ENCODE measurements at regions not wholly inside any gene's neighbourhood (a gene's known extent, or its start where the extent isn't known, plus 50 kb on each side); places are given as distances from the start of the nearest gene placed in this dataset.

GRCh38 chr2:221808488-221808887, 236.4 kb upstream of the EPHA4 start:
- no peak overlapping the region for H3K4me3 ChIP-seq
- H3K4me1 ChIP-seq (replicated peaks in 1 of 2; ENCODE audit: control insufficient read depth in 2 of 2, insufficient read depth in 2 of 2, low read length in 2 of 2), result no peaks in the 10 kb centered on the region
- 0% methylated on average over 1 of the region's 1 CpG for WGBS (ENCODE audit: insufficient coverage, low coverage, missing lambda C conversion rate)
- TF ChIP-seq CEBPG (CRISPR knock-in tag; IDR thresholded peaks at IDR 0.05) (no peak), CEBPG (tag; conservative IDR thresholded peaks at IDR 0.05 in 1 of 2, IDR thresholded peaks at IDR 0.05 in 1 of 2) (0 out of 4 replicates have a peak, but pooled peaks of 1 of the 2 experiments have one; percentile 21), NCOA1 (IDR thresholded peaks at IDR 0.05; ENCODE audit: low read depth) (no peak)
- H3K9me3 ChIP-seq (replicated peaks; ENCODE audit: control insufficient read depth, insufficient read depth, low read depth, low read length), result no peaks in the 10 kb centered on the region
- ChIA-PET CTCF (ENCODE audit: low intra/inter-chr PET ratio) (no interaction called here), POLR2A (no interaction called here)
- ATAC-seq (no peak), FAIRE-seq (no peak), DNase-seq (ENCODE audit: extremely low read depth in 1 of 4, low spot score in 3 of 4) (no peak)
- H4K20me1 ChIP-seq (replicated peaks; ENCODE audit: control insufficient read depth, insufficient read depth, low read length), result no peaks in the 10 kb centered on the region
- H3K9me1 ChIP-seq (ENCODE audit: control insufficient read depth, insufficient read depth, low read length), result no peaks in the 10 kb centered on the region
- no peak overlapping the region for H2AFZ ChIP-seq (ENCODE audit: low read depth, low read length)
- in situ Hi-C loops (cut with MboI) (no loop called here), intact Hi-C loops (cut with micrococcal nuclease) (no loop called here)
- H3K27me3 ChIP-seq (ENCODE audit: control insufficient read depth in 2 of 2, insufficient read depth in 2 of 2, low read length in 2 of 2), result no peaks in the 10 kb centered on the region
- no peaks in the 10 kb centered on the region for H3K79me2 ChIP-seq (ENCODE audit: control insufficient read depth, insufficient read depth, low read length)
- no peak overlapping the region for H3K4me2 ChIP-seq (ENCODE audit: insufficient read depth, low read length)
- H3K27ac ChIP-seq (ENCODE audit: extremely low read depth, low read depth, low read length), result no peak overlapping the region
- H3K36me3 ChIP-seq (ENCODE audit: control insufficient read depth, insufficient read depth, low read length), result no peaks in the 10 kb centered on the region
- no TSS peak for BruUV-seq (replicated peaks)
- no peak overlapping the region for H3K9ac ChIP-seq (ENCODE audit: insufficient read depth in 1 of 2, low read depth in 2 of 2, low read length in 2 of 2)

- WGBS (ENCODE audit: insufficient coverage, low coverage, missing lambda C conversion rate), result 0% methylated on average over 1 of the region's 1 CpG
- no TSS peak for BruUV-seq (replicated peaks)
- Histone ChIP-seq H3K27ac (ENCODE audit: extremely low read depth, low read depth, low read length) (no peak overlapping the region), H3K9ac (ENCODE audit: insufficient read depth in 1 of 2, low read depth in 2 of 2, low read length in 2 of 2) (no peak overlapping the region), H3K9me3 (replicated peaks; ENCODE audit: control insufficient read depth, insufficient read depth, low read depth, low read length) (no peaks in the 10 kb centered on the region), H3K4me2 (ENCODE audit: insufficient read depth, low read length) (no peak overlapping the region), H3K36me3 (ENCODE audit: control insufficient read depth, insufficient read depth, low read length) (no peaks in the 10 kb centered on the region), H3K4me3 (no peak overlapping the region), H3K9me1 (ENCODE audit: control insufficient read depth, insufficient read depth, low read length) (no peaks in the 10 kb centered on the region), H2AFZ (ENCODE audit: low read depth, low read length) (no peak overlapping the region), H3K27me3 (ENCODE audit: control insufficient read depth in 2 of 2, insufficient read depth in 2 of 2, low read length in 2 of 2) (no peaks in the 10 kb centered on the region), H3K4me1 (replicated peaks in 1 of 2; ENCODE audit: control insufficient read depth in 2 of 2, insufficient read depth in 2 of 2, low read length in 2 of 2) (no peaks in the 10 kb centered on the region), H3K79me2 (ENCODE audit: control insufficient read depth, insufficient read depth, low read length) (no peaks in the 10 kb centered on the region), H4K20me1 (replicated peaks; ENCODE audit: control insufficient read depth, insufficient read depth, low read length) (no peaks in the 10 kb centered on the region)
- POLR2A ChIA-PET, result no interaction called here
- intact Hi-C loops (cut with micrococcal nuclease) (no loop called here), in situ Hi-C loops (cut with MboI) (no loop called here)
- DNase-seq (ENCODE audit: extremely low read depth in 1 of 4, low spot score in 3 of 4), result no peak
- FAIRE-seq, result no peak
- ATAC-seq, result no peak
- CTCF ChIA-PET (ENCODE audit: low intra/inter-chr PET ratio), result no interaction called here
- TF ChIP-seq ZNF143 (CRISPR knock-in tag; IDR thresholded peaks at IDR 0.05), result no peak
- TF ChIP-seq MIER1 (IDR thresholded peaks at IDR 0.05; ENCODE audit: low read depth), result no peak
- TF ChIP-seq CHD7 (IDR thresholded peaks at IDR 0.05; ENCODE audit: low read depth, low read length), result no peak
Observed at GRCh38 chr2:221807706-221808105, 235.6 kb upstream of the EPHA4 start.

Data from K562 (cell line).